ENCODE measurements at regions not wholly inside any gene's neighbourhood (a gene's known extent, or its start where the extent isn't known, plus 50 kb on each side); places are given as distances from the start of the nearest gene placed in this dataset.

- TF ChIP-seq ZC3H10 (CRISPR knock-in tag; IDR thresholded peaks at IDR 0.05), result no peak
- TF ChIP-seq RARB (CRISPR knock-in tag; IDR thresholded peaks at IDR 0.05), result no peak
These were observed 219.3 kb downstream of the BUD13 start (continued) for GRCh38 chr11:116553482-116553881.

DNA sequence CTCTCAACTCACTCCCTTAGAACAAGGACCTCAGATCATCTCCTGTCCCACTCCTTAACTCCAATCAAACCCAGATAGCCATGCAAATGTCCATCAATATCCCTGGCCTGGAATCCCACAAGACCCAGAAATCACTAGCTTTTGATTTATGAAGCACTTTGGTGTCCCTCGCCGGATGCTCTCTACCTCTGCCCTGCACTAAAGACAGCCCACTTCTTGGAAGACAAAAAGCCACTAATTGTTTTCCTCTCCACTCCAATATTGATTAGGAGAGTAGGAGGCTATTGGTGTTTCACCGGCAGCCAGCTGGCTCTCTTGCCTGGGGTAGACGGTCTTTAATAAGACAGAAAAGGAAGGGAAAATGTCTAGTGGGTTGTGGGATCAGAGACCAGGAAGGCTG, 221.2 kb downstream of the BUD13 start:
- ATAC-seq, result no peak
- TF ChIP-seq ZNF8 (CRISPR knock-in tag; IDR thresholded peaks at IDR 0.05) (no peak), ESRRG (CRISPR knock-in tag; IDR thresholded peaks at IDR 0.05) (no peak), SNAI2 (CRISPR knock-in tag; IDR thresholded peaks at IDR 0.05) (no peak), ZFP3 (CRISPR knock-in tag; IDR thresholded peaks at IDR 0.05) (no peak)

- no peak for ATAC-seq
- TF ChIP-seq BACH2 (CRISPR knock-in tag; IDR thresholded peaks at IDR 0.05; ENCODE audit: borderline replicate concordance) (no peak), ZFP3 (CRISPR knock-in tag; IDR thresholded peaks at IDR 0.05) (no peak), ZNF565 (CRISPR knock-in tag; conservative IDR thresholded peaks at IDR 0.05; ENCODE audit: low read depth) (no peak), PPARA (CRISPR knock-in tag; IDR thresholded peaks at IDR 0.05; ENCODE audit: borderline replicate concordance) (no peak), CSDC2 (CRISPR knock-in tag; IDR thresholded peaks at IDR 0.05) (no peak), TOX (CRISPR knock-in tag; IDR thresholded peaks at IDR 0.05; ENCODE audit: borderline replicate concordance) (no peak), TCF4 (CRISPR knock-in tag; IDR thresholded peaks at IDR 0.05; ENCODE audit: borderline replicate concordance) (no peak), SNAI2 (CRISPR knock-in tag; IDR thresholded peaks at IDR 0.05) (no peak), ZNF8 (CRISPR knock-in tag; IDR thresholded peaks at IDR 0.05) (no peak), ZFP30 (CRISPR knock-in tag; IDR thresholded peaks at IDR 0.05) (no peak), ZC3H10 (CRISPR knock-in tag; IDR thresholded peaks at IDR 0.05) (no peak)
- TF ChIP-seq, protein P1, sequence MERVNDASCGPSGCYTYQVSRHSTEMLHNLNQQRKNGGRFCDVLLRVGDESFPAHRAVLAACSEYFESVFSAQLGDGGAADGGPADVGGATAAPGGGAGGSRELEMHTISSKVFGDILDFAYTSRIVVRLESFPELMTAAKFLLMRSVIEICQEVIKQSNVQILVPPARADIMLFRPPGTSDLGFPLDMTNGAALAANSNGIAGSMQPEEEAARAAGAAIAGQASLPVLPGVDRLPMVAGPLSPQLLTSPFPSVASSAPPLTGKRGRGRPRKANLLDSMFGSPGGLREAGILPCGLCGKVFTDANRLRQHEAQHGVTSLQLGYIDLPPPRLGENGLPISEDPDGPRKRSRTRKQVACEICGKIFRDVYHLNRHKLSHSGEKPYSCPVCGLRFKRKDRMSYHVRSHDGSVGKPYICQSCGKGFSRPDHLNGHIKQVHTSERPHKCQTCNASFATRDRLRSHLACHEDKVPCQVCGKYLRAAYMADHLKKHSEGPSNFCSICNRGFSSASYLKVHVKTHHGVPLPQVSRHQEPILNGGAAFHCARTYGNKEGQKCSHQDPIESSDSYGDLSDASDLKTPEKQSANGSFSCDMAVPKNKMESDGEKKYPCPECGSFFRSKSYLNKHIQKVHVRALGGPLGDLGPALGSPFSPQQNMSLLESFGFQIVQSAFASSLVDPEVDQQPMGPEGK (CRISPR knock-in tag; IDR thresholded peaks at IDR 0.05; ENCODE audit: borderline replicate concordance), result no peak
These were observed 224.5 kb downstream of the BUD13 start for GRCh38 chr11:116548256-116548655.

- TF ChIP-seq OSR1 (CRISPR knock-in tag; IDR thresholded peaks at IDR 0.05), result no peak
- TF ChIP-seq TOX (CRISPR knock-in tag; IDR thresholded peaks at IDR 0.05; ENCODE audit: borderline replicate concordance), result no peak
- no peak for TF ChIP-seq ZNF70 (CRISPR knock-in tag; IDR thresholded peaks at IDR 0.05)
- no peak for TF ChIP-seq ESRRG (CRISPR knock-in tag; IDR thresholded peaks at IDR 0.05)
- no peak for TF ChIP-seq SNAI2 (CRISPR knock-in tag; IDR thresholded peaks at IDR 0.05)
- TF ChIP-seq, protein P1 (CRISPR knock-in tag; IDR thresholded peaks at IDR 0.05; ENCODE audit: borderline replicate concordance), result no peak
- TF ChIP-seq CSDC2 (CRISPR knock-in tag; IDR thresholded peaks at IDR 0.05), result no peak
- no peak for TF ChIP-seq PPARA (CRISPR knock-in tag; IDR thresholded peaks at IDR 0.05; ENCODE audit: borderline replicate concordance)
- TF ChIP-seq ZFP3 (CRISPR knock-in tag; IDR thresholded peaks at IDR 0.05), result no peak
- TF ChIP-seq ZC3H10 (CRISPR knock-in tag; IDR thresholded peaks at IDR 0.05), result no peak
- no peak for ATAC-seq
These were observed 225.2 kb downstream of the BUD13 start for GRCh38 chr11:116547571-116547970.

- ATAC-seq, result no peak
These were observed 226.9 kb downstream of the BUD13 start for GRCh38 chr11:116545912-116546311.

More at GRCh38 chr11:116545912-116546311, 226.9 kb downstream of the BUD13 start:
- no peak for TF ChIP-seq CSDC2 (CRISPR knock-in tag; IDR thresholded peaks at IDR 0.05)
- no peak for TF ChIP-seq POU6F1 (CRISPR knock-in tag; IDR thresholded peaks at IDR 0.05; ENCODE audit: borderline replicate concordance, low read depth)
- no peak for TF ChIP-seq TOX (CRISPR knock-in tag; IDR thresholded peaks at IDR 0.05; ENCODE audit: borderline replicate concordance)
- TF ChIP-seq PPARA (CRISPR knock-in tag; IDR thresholded peaks at IDR 0.05; ENCODE audit: borderline replicate concordance), result no peak
- TF ChIP-seq OSR1 (CRISPR knock-in tag; IDR thresholded peaks at IDR 0.05), result no peak
- no peak for TF ChIP-seq ZNF70 (CRISPR knock-in tag; IDR thresholded peaks at IDR 0.05)
- TF ChIP-seq ESRRG (CRISPR knock-in tag; IDR thresholded peaks at IDR 0.05), result no peak
- no peak for TF ChIP-seq TCF4 (CRISPR knock-in tag; IDR thresholded peaks at IDR 0.05; ENCODE audit: borderline replicate concordance)
- TF ChIP-seq CSRNP3 (CRISPR knock-in tag; IDR thresholded peaks at IDR 0.05), result no peak
- no peak for TF ChIP-seq ZFP30 (CRISPR knock-in tag; IDR thresholded peaks at IDR 0.05)
- no peak for TF ChIP-seq SNAI2 (CRISPR knock-in tag; IDR thresholded peaks at IDR 0.05)
- TF ChIP-seq TSHZ2 (CRISPR knock-in tag; IDR thresholded peaks at IDR 0.05), result no peak
- TF ChIP-seq ZNF565 (CRISPR knock-in tag; conservative IDR thresholded peaks at IDR 0.05; ENCODE audit: low read depth), result no peak
- TF ChIP-seq ZC3H10 (CRISPR knock-in tag; IDR thresholded peaks at IDR 0.05), result no peak
- no peak for TF ChIP-seq ISL1 (CRISPR knock-in tag; IDR thresholded peaks at IDR 0.05)
- TF ChIP-seq, protein P1 (CRISPR knock-in tag; IDR thresholded peaks at IDR 0.05; ENCODE audit: borderline replicate concordance), result no peak
